Right renal cortex interstitium (tissue), 3 donors: ENCODE measurements at regions not wholly inside any gene's neighbourhood (a gene's known extent, or its start where the extent isn't known, plus 50 kb on each side); places are given as distances from the start of the nearest gene placed in this dataset.
"Not testable (repeated sequence)": the region's sequence is repeated elsewhere in the genome, so short reads cannot be mapped to it uniquely, and the experiment has no call there.

Source experiments
- DNase-seq, 3 donors: peaks; one replicate each; pipeline ENCODE4 v3.0.0-alpha.2; 2013; ENCODE audit warnings: low read depth in 3 of 3, low spot score in 2 of 3

GRCh38 chr14:48149624-48150023 lies 474.2 kb upstream of the MDGA2 start:
- not testable (repeated sequence) for DNase-seq

DNA sequence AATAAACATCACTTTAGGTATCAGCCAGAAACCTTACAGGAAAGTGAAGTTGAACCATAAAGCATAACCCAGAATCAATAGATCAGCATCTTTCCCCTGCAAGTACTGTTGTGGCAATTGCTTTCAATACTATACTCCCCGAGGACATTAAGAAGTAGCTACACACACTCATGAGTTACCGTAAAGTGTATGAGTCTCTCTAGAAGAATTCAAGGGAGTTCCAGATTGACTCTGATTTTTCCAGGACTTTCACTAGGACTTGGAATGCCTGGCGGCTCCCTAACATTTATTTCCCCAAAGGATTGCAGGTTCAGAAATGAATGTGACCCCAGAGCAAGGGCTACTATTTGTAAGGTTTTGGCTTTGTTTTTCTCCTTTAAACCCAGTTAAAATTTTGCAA lies 465.4 kb upstream of the MDGA2 start:
- no peak for DNase-seq

- DNase-seq = no peak
Measured at GRCh38 chr14:48129472-48129871, 454.1 kb upstream of the MDGA2 start.

DNA sequence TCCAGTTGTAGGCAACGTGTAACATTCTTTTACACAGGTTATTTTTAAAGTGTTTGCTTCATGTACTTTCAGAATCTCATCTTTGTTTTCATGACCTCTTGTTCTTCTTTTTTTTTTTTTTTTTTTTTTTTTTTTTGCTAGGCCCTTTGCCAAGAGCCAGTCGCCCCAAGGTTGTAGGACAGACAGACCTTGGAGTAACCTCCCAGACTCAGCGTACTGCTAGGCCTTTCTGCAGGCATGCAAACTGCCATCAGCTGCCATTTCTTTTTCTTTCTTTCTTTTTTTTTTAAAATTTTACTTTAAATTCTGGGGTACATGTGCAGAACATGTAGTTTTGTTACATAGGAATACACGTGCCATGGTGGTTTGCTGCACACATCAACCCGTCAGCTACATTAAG lies 452.3 kb upstream of the MDGA2 start:
- DNase-seq = no peak

- no peak for DNase-seq
Measured at GRCh38 chr14:48125654-48126053, 450.2 kb upstream of the MDGA2 start.

- DNase-seq = no peak
Measured at GRCh38 chr14:48113713-48114112, 438.3 kb upstream of the MDGA2 start.

DNA sequence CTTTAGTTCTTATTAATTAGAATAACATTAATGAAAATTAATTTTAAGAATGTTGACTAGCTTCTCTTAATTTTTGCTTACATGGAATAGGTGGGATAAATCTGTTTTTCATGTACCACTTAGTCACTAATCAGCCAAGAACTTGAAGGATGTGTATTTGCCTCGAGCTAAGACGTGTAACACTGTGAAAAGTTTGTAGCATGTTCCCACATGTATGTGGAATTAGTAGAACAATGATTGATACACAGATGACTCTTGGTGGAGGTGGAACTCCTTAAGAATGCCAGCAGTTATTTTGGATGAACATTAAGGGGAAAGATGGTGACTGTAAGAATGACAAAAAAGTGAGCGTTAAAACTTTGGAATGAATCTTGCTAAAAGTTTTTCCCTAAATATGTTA lies 435.7 kb upstream of the MDGA2 start:
- no peak for DNase-seq

DNA sequence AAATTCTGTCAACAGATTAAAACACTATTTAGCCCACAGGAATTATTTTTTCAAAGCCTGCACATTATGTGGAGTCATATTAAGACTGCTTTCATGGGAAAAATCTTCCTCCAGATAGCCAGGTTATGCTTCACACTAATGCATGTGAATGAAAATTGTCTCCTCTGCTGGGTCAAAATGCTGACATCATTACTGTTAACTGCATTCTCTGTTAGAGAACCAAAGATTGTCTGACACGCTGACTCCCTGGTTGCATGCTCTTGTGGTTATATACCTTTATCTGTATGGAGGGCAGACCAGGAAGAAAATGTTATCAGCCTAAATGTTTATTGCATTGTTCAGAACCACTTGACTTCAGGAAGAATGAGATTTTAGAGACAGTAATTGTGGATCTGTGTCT lies 432.2 kb upstream of the MDGA2 start:
- no peak for DNase-seq

- DNase-seq = no peak
Measured at GRCh38 chr14:48096897-48097296, 421.5 kb upstream of the MDGA2 start.

DNA sequence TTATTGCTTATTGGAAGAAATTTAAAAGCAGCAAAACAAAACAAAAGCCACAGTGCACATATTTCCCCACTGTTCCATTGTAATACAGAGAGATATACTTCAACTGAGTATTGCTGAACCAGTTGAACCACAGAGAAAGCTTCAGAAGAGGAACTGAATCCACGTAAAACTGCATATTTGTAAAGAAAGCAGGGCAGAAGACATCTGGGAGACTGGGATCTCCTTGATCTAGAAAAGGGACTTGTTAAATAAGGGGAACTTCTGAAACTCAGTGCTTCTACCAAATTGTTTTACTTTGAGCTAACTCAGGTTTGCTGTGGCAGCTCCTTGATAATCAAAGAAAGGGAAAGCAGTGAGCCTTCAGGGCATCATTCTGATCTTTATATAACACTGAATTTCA lies 411.1 kb upstream of the MDGA2 start:
- no peak for DNase-seq

DNA sequence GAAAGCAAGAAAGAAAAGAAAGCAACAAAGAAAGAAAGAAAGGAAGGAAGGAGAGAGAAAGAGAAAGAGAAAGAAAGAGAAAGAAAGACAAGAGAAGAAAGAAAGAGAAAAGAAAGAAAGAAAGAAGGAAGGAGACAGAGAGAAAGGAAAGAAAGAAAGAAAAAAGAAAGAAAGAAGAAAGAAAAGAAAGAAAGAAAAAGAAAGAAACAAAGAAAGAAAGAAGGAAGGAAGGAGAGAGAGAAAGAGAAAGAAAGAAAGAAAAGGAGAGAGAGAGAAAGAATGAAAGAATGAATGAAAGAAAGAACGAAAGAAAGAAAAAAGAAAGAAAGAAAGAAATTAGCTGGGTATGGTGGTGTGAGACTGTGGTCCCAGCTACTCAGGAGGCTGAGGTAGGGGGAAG lies 400.1 kb upstream of the MDGA2 start:
- no peak for DNase-seq

DNA sequence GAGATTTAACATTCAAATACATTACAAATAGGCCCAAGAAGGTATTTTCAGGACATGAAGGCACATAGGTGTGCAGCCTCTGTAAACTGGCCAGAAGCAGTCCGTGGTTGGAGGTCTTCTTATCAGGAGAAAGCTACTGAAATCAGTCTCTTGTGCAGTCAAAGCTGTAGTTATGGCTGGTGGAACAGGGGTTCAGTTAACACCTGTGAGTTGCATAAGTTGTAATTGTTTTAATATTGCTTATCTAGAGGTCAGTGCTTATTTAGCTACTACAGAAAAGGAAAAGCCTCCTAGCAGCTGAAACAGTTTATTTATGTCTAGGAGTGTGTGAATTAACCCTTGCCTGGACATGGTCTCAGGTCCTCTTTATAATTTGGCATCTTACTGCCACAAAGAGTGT lies 377.6 kb upstream of the MDGA2 start:
- DNase-seq = no peak

DNA sequence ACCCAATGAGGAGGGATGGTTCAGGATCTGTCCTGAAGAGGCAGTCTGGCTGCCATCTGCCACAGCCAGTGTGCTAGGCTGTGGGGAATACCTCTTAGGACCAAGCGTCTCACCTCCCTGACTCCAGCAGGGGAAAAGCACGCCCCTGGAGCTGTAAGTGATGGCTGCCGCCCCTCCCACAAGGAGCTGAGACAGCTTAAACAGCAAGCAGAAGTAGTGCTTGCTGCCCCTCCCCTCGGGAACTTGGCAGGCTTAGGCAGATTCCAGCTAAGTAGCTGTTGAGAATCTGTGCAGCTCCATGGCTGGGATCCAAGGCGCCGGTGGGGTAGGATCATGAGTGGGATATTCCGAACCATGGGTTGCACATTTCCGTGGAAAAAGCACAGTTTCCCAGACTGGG lies 360.4 kb upstream of the MDGA2 start:
- no peak for DNase-seq

DNA sequence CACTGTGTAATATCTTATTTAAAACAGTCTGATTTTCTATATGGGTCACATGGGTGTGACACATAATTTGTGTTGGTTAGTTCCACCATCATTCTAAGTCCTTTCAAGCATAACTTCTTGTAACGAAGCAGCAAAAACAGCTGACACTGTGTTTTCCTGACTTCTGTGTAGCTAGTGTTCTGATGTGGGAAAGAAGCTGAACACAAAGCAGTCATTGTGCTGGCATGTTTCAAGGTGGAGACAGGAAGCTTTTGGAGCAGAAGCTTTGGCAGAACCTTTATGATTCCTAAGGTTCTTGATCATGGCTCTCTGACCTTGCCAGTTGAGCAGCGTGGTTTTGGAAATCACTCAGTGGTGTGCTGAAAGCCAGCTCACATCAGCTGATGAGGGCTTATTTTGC lies 351.7 kb upstream of the MDGA2 start:
- no peak for DNase-seq

DNA sequence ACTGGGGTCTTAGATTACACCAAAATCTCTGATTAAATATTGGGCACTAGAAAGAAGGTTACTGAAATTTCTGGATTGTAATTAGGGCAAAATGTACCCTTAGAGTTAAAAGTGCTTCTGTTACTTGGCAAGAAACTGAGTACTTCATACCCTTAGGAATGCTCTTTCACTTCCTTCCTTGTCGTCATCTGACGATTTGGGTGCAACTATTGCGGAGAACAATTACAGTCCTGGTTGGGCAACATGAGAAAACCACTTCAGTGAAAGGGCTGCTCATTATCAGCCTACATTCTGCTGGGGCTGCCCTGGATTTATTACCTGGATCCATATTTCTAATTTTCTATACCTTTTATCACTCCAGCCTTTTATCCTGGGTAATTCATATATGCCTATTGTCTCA lies 348.5 kb upstream of the MDGA2 start:
- DNase-seq = no peak

DNA sequence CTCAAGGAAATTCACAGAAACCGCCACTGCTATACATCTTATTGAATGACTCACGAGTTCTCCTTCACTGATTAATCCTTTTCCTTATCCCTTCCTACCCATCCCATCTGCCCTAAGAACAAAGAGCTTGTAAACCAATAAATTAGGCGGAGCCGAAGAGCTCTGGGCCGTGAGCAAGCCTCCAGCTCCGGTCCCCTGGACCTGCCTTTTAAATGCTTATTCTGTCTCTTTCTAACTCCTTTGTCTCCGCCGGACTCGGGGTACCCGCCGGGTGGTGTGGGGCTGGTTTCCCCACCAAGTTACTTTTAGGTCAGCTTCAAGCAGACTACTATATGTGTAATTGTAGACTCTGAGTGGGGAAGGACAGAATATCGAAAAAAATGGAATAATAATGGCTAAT lies 336.1 kb upstream of the MDGA2 start:
- DNase-seq = not testable (repeated sequence)

DNA sequence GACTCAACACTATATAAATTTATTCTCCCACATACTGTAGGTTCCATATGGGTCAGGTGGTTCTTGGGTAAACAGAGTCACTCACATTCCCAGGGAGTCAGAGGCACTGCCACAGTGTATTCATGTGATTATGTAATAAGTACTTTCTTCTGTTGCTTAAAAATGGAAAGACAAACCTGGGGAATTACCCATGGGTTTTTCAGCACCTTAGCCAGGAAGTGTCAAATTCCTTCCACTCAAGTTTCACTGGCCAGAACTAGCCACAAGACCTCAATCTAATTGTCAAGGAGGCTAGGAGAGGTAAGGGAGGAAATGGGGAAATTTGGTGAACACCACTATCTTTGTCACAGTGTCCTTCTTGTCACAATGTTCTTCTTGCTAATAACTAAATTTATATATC lies 333.2 kb upstream of the MDGA2 start:
- no peak for DNase-seq

- no peak for DNase-seq
Measured at GRCh38 chr14:48005986-48006385, 330.6 kb upstream of the MDGA2 start.

- DNase-seq = no peak
Measured at GRCh38 chr14:47993883-47994282, 318.5 kb upstream of the MDGA2 start.

- DNase-seq = no peak
Measured at GRCh38 chr14:47988175-47988574, 312.8 kb upstream of the MDGA2 start.

DNA sequence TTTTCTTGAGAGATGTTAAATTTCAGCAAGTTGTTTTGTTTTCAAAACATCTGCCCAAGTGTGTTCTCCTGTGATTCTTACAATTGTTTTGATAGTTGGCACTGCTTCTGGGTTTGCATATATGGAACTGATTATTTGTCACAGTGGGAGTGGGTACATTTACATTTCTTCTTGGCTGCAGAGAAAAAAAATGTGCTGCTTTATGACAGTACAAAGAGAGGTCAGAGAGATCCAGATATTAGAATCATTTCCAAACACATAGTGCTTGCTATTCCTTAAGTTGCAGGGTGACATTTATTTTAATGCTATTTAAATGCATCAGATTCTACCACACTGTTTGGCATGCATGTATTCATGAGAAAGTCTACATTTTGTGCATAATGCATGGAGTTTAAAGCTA lies 303.5 kb upstream of the MDGA2 start:
- no peak for DNase-seq

DNA sequence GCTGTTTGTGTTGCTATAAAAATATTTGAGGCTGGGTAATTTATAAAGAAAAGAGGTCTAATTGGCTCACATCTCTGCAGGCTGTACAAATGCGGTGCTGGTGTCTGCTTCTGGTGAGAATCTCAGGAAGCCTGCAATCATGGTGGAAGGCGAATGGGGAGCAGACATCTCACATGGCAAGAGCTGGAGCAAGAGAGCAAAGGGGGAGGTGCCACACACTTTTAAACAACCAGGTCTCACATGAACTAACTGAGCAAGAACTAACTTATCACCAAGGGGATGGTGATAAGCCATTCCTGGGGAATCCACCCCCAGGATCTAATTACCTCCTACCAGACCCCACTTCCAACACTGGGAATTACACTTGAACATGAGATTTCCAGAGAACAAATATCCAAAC lies 300.7 kb upstream of the MDGA2 start:
- DNase-seq = no peak

- DNase-seq = no peak
Measured at GRCh38 chr14:47966076-47966810, 290.8 kb upstream of the MDGA2 start.
